Fibroblast of lung (primary cell): ENCODE measurements at regions not wholly inside any gene's neighbourhood (a gene's known extent, or its start where the extent isn't known, plus 50 kb on each side); places are given as distances from the start of the nearest gene placed in this dataset.
A peak's percentile ranks its signal among the peaks of the same experiment; 100 is the strongest.

ENCODE experiments used
- DNase-seq, 2 donors: peaks; one replicate each; pipeline versions ENCODE4 v3.0.0 to v3.0.0-alpha.2; 2010; ENCODE audit warnings: low read depth in 2 of 2
- H2AFZ ChIP-seq: 2 replicates; pipeline ENCODE4 v1.5.1; 2012; ENCODE audit warnings: low read length, control low read depth, inconsistent platforms
- H3K27ac ChIP-seq: 2 replicates; pipeline ENCODE4 v1.5.1; 2011; ENCODE audit warnings: low read length, control low read depth; ENCODE audit not compliant: insufficient read depth
- H3K27me3 ChIP-seq: 2 replicates; pipeline ENCODE4 v1.5.1; 2011; ENCODE audit warnings: mild to moderate bottlenecking, low read length; ENCODE audit not compliant: control insufficient read depth, insufficient read depth
- H3K36me3 ChIP-seq: 2 replicates; pipeline ENCODE4 v1.5.1; 2011; ENCODE audit warnings: low read length; ENCODE audit not compliant: control insufficient read depth, insufficient read depth
- H3K4me1 ChIP-seq: 2 replicates; pipeline ENCODE4 v1.5.1; 2011; ENCODE audit warnings: low read length; ENCODE audit not compliant: control insufficient read depth, insufficient read depth; ENCODE audit errors: extremely low read depth
- H3K4me2 ChIP-seq: 2 replicates; pipeline ENCODE4 v1.5.1; 2011; ENCODE audit warnings: low read length, control low read depth; ENCODE audit not compliant: insufficient read depth; ENCODE audit errors: extremely low read depth
- H3K4me3 ChIP-seq, 4 experiments: fragments of 200-600 bp in 1 of 4; sonication (generic) in 1 of 4; replicated peaks in 1 of 4; 2 replicates each; pipeline ENCODE4 v1.5.1; 2011 to 2016; ENCODE audit warnings: low read length in 4 of 4, low read depth in 3 of 4, mild to moderate bottlenecking in 3 of 4, control low read depth in 2 of 4, inconsistent platforms in 1 of 4, mixed read lengths in 1 of 4; ENCODE audit not compliant: insufficient read depth in 1 of 4; ENCODE audit errors: control extremely low read depth in 1 of 4
- H3K79me2 ChIP-seq: 2 replicates; pipeline ENCODE4 v1.5.1; 2012; ENCODE audit warnings: mild to moderate bottlenecking, low read length, inconsistent platforms; ENCODE audit not compliant: control insufficient read depth, insufficient read depth
- H3K9ac ChIP-seq: 2 replicates; pipeline ENCODE4 v1.5.1; 2011; ENCODE audit warnings: mild to moderate bottlenecking, low read length, control low read depth; ENCODE audit not compliant: insufficient read depth
- H3K9me3 ChIP-seq: 2 replicates; pipeline ENCODE4 v1.5.1; 2012; ENCODE audit warnings: low read depth, low read length; ENCODE audit not compliant: control insufficient read depth, insufficient read depth
- H4K20me1 ChIP-seq: 2 replicates; pipeline ENCODE4 v1.5.1; 2011; ENCODE audit warnings: low read length; ENCODE audit not compliant: control insufficient read depth, insufficient read depth; ENCODE audit errors: extremely low read depth
- CTCF ChIP-seq, 2 donors: IDR thresholded peaks in 1 of 2; conservative IDR thresholded peaks in 1 of 2; 1 replicate in 1 of 2; 2 replicates in 1 of 2; pipeline ENCODE4 v1.5.1; 2011 to 2012; ENCODE audit warnings: low read length in 2 of 2, control low read depth in 1 of 2, inconsistent platforms in 1 of 2, low read depth in 1 of 2, mild to moderate bottlenecking in 1 of 2
- EZH2 ChIP-seq: IDR thresholded peaks from 2 replicates; pipeline ENCODE4 v1.5.1; 2012; ENCODE audit warnings: low read length, control low read depth, mild to moderate bottlenecking; ENCODE audit errors: missing control alignments

- no peaks in the 10 kb centered on the region for H4K20me1 ChIP-seq
- H3K36me3 ChIP-seq, result no peaks in the 10 kb centered on the region
- H3K9me3 ChIP-seq, result no peaks in the 10 kb centered on the region
- DNase-seq, result no peak
- no peak overlapping the region for H3K27ac ChIP-seq
- no peaks in the 10 kb centered on the region for H3K79me2 ChIP-seq
- no peak overlapping the region for H3K4me2 ChIP-seq
- no peak overlapping the region for H3K4me3 ChIP-seq
- no peak overlapping the region for H2AFZ ChIP-seq
- no peaks in the 10 kb centered on the region for H3K4me1 ChIP-seq
- H3K27me3 ChIP-seq, result no peaks in the 10 kb centered on the region
- TF ChIP-seq CTCF (conservative IDR thresholded peaks at IDR 0.05 in 1 of 2, IDR thresholded peaks at IDR 0.05 in 1 of 2; ENCODE audit: low read depth in 1 of 2, low read length in 2 of 2), result no peak
- no peak for TF ChIP-seq EZH2
- H3K9ac ChIP-seq, result no peak overlapping the region
Measured at GRCh38 chr6:19034986-19035385, 647.8 kb downstream of the RNF144B start.

GRCh38 chr6:19035461-19036195 is 648.5 kb downstream of the RNF144B start:
- Histone ChIP-seq H3K4me2 (no peak overlapping the region), H3K9me3 (no peaks in the 10 kb centered on the region), H3K27me3 (no peaks in the 10 kb centered on the region), H3K79me2 (no peaks in the 10 kb centered on the region), H3K36me3 (no peaks in the 10 kb centered on the region), H3K27ac (no peak overlapping the region), H3K4me3 (no peak overlapping the region), H3K9ac (no peak overlapping the region), H4K20me1 (no peaks in the 10 kb centered on the region), H2AFZ (no peak overlapping the region), H3K4me1 (no peaks in the 10 kb centered on the region)
- TF ChIP-seq CTCF (conservative IDR thresholded peaks at IDR 0.05 in 1 of 2, IDR thresholded peaks at IDR 0.05 in 1 of 2; ENCODE audit: low read depth in 1 of 2, low read length in 2 of 2), result no peak
- TF ChIP-seq EZH2, result no peak
- peak in 1 of 2 donors; percentile 6 for DNase-seq

- H3K9me3 ChIP-seq, result no peaks in the 10 kb centered on the region
- TF ChIP-seq EZH2, result no peak
- no peak for TF ChIP-seq CTCF (conservative IDR thresholded peaks at IDR 0.05 in 1 of 2, IDR thresholded peaks at IDR 0.05 in 1 of 2; ENCODE audit: low read depth in 1 of 2, low read length in 2 of 2)
- no peaks in the 10 kb centered on the region for H3K4me1 ChIP-seq
- H3K9ac ChIP-seq, result no peak overlapping the region
- no peak overlapping the region for H3K4me2 ChIP-seq
- no peaks in the 10 kb centered on the region for H3K27me3 ChIP-seq
- H3K4me3 ChIP-seq, result no peak overlapping the region
- DNase-seq, result no peak
- H2AFZ ChIP-seq, result no peak overlapping the region
- H4K20me1 ChIP-seq, result no peaks in the 10 kb centered on the region
- H3K79me2 ChIP-seq, result no peaks in the 10 kb centered on the region
- H3K27ac ChIP-seq, result no peak overlapping the region
- H3K36me3 ChIP-seq, result no peaks in the 10 kb centered on the region
Measured at GRCh38 chr6:19036196-19036555, 649.0 kb downstream of the RNF144B start.
